RWPE2 (cell line): ENCODE measurements at regions not wholly inside any gene's neighbourhood (a gene's known extent, or its start where the extent isn't known, plus 50 kb on each side); places are given as distances from the start of the nearest gene placed in this dataset.

ENCODE experiments used
- ATAC-seq: fragments of 200-7000 bp; cut with Tn5 transposase; 3 replicates; pipeline ENCODE4 v1.9.1; 2021; ENCODE audit warnings: low read depth
- DNase-seq: peaks from one replicate; pipeline ENCODE4 v3.0.0-alpha.2; 2020; ENCODE audit warnings: low spot score
- H3K27ac ChIP-seq: fragments of 450-650 bp; 2 replicates; pipeline ENCODE4 v1.5.1; 2017; ENCODE audit warnings: mild to moderate bottlenecking; ENCODE audit not compliant: poor library complexity, severe bottlenecking
- H3K27me3 ChIP-seq: fragments of 250-450 bp; sonication (Bioruptor Pico); 2 replicates; pipeline ENCODE4 v1.5.1; 2021; ENCODE audit warnings: mild to moderate bottlenecking, moderate library complexity; ENCODE audit not compliant: insufficient read depth, poor library complexity, severe bottlenecking
- H3K36me3 ChIP-seq: fragments of 250-450 bp; sonication (Bioruptor Pico); 2 replicates; pipeline ENCODE4 v1.5.1; 2020; ENCODE audit warnings: low read depth, mild to moderate bottlenecking, moderate library complexity
- H3K4me1 ChIP-seq: fragments of 250-450 bp; sonication (Bioruptor Pico); 2 replicates; pipeline ENCODE4 v1.5.1; 2021; ENCODE audit warnings: mild to moderate bottlenecking, moderate library complexity; ENCODE audit not compliant: insufficient read depth, poor library complexity, severe bottlenecking
- H3K4me3 ChIP-seq: fragments of 250-450 bp; sonication (Bioruptor Pico); 2 replicates; pipeline ENCODE4 v1.5.1; 2021; ENCODE audit warnings: mild to moderate bottlenecking, moderate library complexity; ENCODE audit not compliant: severe bottlenecking
- H3K9me3 ChIP-seq: fragments of 250-450 bp; sonication (Bioruptor Pico); 2 replicates; pipeline ENCODE4 v1.5.1; 2021; ENCODE audit warnings: mild to moderate bottlenecking, moderate library complexity; ENCODE audit not compliant: severe bottlenecking
- TF ChIP-seq, protein P1 (sequence below): fragments of 450-650 bp; IDR thresholded peaks from one replicate; pipeline ENCODE4 v1.5.1; 2017; ENCODE audit warnings: mild to moderate bottlenecking, moderate library complexity; ENCODE audit not compliant: poor library complexity, severe bottlenecking

DNA sequence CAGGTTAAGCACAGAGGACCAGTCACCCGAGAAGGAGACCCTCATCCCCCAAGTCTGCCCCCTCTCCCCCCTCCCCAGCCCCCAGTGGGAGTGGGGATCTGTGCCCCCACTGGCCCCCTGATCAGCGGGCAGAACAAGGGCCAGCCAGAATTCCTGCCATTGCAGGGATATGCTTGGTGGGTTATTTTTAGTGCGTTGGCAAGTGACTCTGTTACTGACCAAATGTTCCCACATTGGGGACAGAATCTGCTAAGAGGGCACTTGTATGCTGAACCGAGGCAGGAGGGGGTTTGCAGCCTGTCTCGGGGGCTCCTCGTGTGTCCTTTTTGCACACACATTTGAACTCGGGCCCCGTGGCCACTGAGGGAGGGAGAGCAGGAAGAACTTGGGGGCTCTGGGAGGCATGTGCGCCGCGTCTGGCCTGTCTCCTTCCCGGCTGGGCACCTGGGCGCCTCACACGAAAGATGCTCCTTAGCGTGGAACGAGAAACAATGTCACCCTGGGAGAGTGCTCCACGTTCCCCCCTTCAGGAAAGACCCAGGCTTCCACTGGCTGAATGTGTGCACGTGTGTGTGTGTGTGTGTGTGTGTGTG is 66.4 kb upstream of the CASZ1 start:
- ATAC-seq = no peak
- H3K4me1 ChIP-seq = no peaks in the 10 kb centered on the region
- TF ChIP-seq, protein P1, sequence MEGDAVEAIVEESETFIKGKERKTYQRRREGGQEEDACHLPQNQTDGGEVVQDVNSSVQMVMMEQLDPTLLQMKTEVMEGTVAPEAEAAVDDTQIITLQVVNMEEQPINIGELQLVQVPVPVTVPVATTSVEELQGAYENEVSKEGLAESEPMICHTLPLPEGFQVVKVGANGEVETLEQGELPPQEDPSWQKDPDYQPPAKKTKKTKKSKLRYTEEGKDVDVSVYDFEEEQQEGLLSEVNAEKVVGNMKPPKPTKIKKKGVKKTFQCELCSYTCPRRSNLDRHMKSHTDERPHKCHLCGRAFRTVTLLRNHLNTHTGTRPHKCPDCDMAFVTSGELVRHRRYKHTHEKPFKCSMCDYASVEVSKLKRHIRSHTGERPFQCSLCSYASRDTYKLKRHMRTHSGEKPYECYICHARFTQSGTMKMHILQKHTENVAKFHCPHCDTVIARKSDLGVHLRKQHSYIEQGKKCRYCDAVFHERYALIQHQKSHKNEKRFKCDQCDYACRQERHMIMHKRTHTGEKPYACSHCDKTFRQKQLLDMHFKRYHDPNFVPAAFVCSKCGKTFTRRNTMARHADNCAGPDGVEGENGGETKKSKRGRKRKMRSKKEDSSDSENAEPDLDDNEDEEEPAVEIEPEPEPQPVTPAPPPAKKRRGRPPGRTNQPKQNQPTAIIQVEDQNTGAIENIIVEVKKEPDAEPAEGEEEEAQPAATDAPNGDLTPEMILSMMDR = no peak
- no peak for DNase-seq
- no peaks in the 10 kb centered on the region for H3K36me3 ChIP-seq
- H3K27ac ChIP-seq = no peak overlapping the region
- H3K27me3 ChIP-seq = no peaks in the 10 kb centered on the region
- no peak overlapping the region for H3K4me3 ChIP-seq
- H3K9me3 ChIP-seq = no peaks in the 10 kb centered on the region

DNA sequence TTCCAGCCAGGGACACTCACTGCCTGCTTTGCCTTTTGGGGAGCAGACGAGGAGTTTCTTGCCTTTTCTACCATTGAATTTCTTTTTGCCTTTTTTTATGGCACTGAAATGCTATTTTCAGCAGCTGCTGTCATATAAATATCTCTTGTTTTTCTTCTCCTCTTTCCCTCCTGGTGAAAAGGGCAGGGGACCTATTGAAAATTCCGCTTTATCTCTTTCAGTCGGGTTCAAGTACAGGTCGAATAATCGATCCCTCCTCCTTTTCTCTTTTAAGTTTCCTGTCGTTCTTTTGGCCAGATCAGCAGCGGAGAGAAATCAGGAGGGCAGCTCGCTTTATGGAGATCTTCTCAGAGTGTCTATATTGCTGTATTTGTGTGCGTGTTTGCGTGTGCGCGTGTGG is 67.4 kb upstream of the CASZ1 start:
- no peaks in the 10 kb centered on the region for H3K27me3 ChIP-seq
- H3K4me1 ChIP-seq = no peaks in the 10 kb centered on the region
- ATAC-seq = no peak

DNA sequence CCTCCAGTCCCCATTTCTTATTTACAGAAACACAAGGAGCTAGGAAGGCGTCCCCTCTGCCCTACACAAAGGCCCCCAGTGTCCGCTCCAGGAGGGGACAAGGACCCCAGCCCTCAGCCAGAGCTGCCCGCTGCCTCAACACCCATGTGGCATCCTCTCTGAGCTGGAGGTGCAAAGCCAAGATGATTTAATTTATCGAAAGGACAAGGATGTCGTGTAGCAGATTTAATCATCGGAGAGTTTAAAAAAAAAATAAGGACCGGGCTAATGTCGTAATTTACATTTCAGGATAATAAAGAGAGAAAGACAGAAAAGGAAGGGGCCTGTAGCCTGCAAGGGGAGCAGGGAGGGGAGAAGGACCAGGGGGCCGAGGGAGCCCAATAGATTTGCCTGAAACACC is 68.3 kb upstream of the CASZ1 start:
- Histone ChIP-seq H3K4me3 (no peak overlapping the region), H3K27ac (no peak overlapping the region), H3K4me1 (no peaks in the 10 kb centered on the region), H3K36me3 (no peaks in the 10 kb centered on the region), H3K27me3 (no peaks in the 10 kb centered on the region), H3K9me3 (no peaks in the 10 kb centered on the region)
- ATAC-seq (no peak), DNase-seq (no peak)
- TF ChIP-seq, protein P1 = no peak

More for the DNA sequence above, 67.4 kb upstream of the CASZ1 start:
- TF ChIP-seq, protein P1 = no peak
- Histone ChIP-seq H3K4me3 (no peak overlapping the region), H3K27ac (no peak overlapping the region), H3K36me3 (no peaks in the 10 kb centered on the region), H3K9me3 (no peaks in the 10 kb centered on the region)
- DNase-seq = no peak

DNA sequence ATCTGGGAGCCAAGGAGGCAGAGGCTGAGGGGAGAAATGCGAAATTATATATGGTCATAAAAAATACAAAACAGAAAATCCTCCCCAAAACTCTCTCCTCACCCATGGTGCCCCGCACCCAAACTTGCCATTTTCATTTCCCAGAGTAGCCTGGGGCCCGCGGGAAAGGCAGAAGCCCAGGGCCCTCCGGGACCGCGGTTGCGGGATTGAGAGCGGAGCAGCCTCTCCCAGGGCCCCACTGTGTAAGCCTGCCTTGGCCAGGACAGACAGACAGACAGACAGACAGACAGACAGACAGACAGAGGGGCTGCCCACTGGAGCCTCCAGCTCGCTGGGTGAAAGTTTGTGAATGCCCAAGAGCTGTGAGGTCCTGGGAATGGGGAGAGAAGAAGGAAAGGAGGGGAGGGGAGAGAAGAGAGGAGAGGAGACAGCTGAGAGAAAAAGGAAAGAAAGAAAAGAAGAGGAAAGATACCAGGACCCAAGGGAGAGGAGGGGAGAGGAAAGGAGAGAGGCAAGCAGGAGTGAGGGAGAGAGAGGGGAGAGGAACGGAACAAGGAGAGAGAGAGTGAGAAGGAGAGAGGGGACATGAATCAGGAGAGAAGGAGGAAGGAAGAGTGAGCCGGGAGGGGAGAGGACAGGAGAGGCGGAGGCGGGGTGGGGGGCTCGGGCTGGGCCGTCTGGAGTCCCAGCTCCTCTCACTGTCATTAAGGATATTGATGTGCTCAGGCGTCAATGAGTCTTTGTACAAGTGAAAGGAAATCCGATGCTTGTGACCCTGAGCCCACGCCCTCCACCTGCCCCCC is 69.3 kb upstream of the CASZ1 start:
- Histone ChIP-seq H3K36me3 (no peaks in the 10 kb centered on the region), H3K27me3 (no peaks in the 10 kb centered on the region), H3K27ac (no peak overlapping the region), H3K4me3 (no peak overlapping the region), H3K9me3 (no peaks in the 10 kb centered on the region), H3K4me1 (no peaks in the 10 kb centered on the region)
- no peak for DNase-seq
- TF ChIP-seq, protein P1 = no peak
- no peak for ATAC-seq
